NCI-H748 treated with DMSO at 0.1 percent for 48 hours (cell line): ENCODE measurements at regions not wholly inside any gene's neighbourhood (a gene's known extent, or its start where the extent isn't known, plus 50 kb on each side); places are given as distances from the start of the nearest gene placed in this dataset.
"Not testable (repeated sequence)": the region's sequence is repeated elsewhere in the genome, so short reads cannot be mapped to it uniquely, and the experiment has no call there.

Source experiments
- DNase-seq: peaks from one replicate; lab custom pipeline; 2025; lab: John Stamatoyannopoulos, UW

- DNase-seq = no peak
These were observed 1634.9 kb upstream of the NUDT12 start for GRCh38 chr5:105197531-105197930.

DNA sequence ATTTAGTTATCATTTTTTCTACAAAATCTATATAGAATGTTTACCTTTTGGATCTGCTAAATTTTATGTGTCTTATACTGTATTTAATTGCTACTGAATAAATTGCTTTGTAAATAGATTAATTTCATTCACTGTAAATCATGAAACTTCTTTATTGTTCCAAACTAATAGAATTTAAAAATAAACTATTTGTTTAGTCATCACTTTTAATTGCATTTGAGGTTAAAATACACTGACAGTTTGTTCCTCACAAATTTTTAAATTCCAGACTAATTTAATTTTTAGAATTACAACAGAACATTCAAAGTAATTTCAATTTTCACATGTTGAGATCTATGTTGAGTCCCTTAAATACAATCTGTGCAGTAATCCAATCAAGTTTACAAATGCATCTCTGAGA is 1633.2 kb upstream of the NUDT12 start:
- no peak for DNase-seq

DNA sequence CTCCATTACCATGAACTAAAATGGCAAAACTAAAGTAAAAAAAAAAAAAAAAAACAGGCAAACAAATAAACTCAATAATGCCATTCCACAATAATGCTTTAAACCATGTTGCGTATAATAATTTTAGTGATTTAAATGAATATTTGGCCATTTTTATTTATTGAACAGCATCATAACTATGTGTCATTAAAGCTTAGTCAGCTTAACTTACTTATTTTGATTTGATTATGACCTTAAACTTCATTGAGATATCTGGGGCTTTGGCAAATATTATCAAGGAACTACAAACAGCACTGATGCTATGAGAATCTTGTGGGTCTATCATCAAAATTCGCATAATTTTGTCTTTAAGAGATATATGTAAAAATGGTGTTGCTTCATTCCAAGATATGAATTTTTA is 1610.3 kb upstream of the NUDT12 start:
- no peak for DNase-seq

GRCh38 chr5:105168806-105169205 is 1606.2 kb upstream of the NUDT12 start:
- no peak for DNase-seq

- DNase-seq = no peak
These were observed 1604.5 kb upstream of the NUDT12 start for GRCh38 chr5:105167092-105167491.

DNA sequence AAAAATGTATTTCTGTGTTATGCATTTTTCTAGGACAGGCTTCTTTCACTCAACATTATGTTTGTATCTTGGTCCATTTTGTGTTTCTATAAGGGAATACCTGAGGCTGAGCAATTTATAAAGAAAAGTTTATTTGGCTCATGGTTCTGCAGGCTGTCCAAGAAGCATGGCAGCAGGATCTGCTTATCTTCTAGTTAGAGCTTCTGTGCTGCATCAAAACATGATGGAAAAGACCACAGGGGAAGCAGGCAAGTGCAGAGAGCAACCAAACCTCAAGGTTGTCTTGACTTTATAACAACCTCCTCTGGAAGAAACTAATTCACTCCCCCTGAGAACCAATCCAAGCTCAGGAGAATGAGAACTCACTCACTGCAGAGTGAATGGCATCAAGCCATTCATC is 1601.0 kb upstream of the NUDT12 start:
- no peak for DNase-seq

- not testable (repeated sequence) for DNase-seq
These were observed 1600.0 kb upstream of the NUDT12 start for GRCh38 chr5:105162557-105162956.

GRCh38 chr5:105158526-105158925 is 1595.9 kb upstream of the NUDT12 start:
- no peak for DNase-seq

GRCh38 chr5:105150323-105150722 is 1587.7 kb upstream of the NUDT12 start:
- no peak for DNase-seq

DNA sequence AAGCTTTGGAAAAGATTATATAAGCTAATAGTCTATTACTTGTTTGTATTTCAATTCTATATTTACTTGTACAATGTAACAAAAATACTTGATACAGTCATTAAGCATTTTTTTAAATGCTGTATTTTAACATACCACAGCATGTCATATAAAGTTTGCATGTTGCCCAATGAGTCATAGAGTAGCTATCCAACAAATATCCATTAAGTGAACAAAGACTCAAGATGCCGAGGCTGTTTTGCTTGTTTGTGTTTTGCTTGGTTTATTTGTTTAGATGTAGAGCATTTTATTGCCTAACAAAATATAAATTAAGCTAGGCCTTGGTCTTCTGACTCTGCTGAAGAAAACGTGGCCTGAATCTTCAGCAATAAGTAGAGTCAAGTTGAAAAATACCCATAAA is 1584.3 kb upstream of the NUDT12 start:
- no peak for DNase-seq

- DNase-seq = no peak
These were observed 1582.6 kb upstream of the NUDT12 start for GRCh38 chr5:105145152-105145551.

GRCh38 chr5:105134328-105134727 is 1571.7 kb upstream of the NUDT12 start:
- no peak for DNase-seq

DNA sequence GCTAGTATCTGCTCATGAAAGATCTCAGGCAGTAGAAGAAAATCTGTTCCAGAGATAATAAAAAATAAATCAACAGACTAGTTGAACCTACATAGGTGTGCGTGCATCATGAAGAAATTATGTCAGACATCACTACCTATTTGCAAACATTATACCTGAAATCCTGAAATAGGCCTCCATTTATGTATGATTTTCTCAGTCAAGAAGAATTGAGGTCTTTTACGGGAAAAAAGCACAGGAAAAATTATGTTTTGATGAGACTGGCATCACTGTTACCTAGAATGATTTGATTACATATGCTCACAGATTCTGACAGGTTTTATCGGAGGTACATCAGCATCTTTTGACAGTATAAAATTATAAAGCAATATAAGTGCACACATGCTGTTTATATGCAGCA is 1570.5 kb upstream of the NUDT12 start:
- DNase-seq = no peak

- no peak for DNase-seq
These were observed 1570.0 kb upstream of the NUDT12 start for GRCh38 chr5:105132581-105132980.

- no peak for DNase-seq
These were observed 1568.5 kb upstream of the NUDT12 start for GRCh38 chr5:105131045-105131444.

DNA sequence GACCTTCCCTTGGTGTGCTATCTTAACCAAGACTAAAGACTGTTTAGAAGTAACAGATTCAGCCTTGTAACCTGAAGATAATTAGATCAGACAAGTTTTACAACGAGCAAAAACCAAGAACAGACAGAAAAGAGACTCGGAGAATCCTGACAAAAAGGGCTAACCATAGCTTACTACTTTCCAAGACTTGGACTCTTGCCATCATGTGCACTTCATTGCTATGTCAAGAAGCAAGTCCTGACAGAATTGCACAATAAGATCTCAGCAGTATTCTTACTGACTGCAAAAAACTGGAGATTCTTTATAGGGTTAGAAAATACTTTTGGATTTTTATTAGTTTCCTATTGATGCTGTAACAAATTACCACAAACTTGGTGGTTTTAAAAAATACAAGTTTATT is 1539.0 kb upstream of the NUDT12 start:
- DNase-seq = no peak

GRCh38 chr5:105088961-105089360 is 1526.4 kb upstream of the NUDT12 start:
- DNase-seq = no peak

DNA sequence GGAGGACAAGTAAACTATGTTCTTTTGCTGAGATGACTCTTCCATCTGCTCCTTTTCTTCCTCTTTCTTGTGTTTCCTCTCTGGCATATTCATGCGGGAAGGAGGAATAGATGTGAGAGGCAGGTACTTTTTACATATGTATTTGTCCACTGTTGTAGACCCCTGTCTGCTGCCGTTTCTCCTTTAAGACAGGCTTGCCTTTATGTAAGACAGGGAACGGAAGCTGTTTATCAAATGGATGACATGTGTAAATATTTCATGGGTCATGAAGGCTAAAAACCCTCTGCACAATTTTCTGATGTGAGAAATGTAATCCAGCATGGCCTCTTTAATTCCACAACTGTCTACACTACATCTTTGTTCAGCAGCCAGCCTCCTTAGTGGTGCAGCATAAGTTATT is 1525.5 kb upstream of the NUDT12 start:
- no peak for DNase-seq

GRCh38 chr5:105057893-105058292 is 1495.3 kb upstream of the NUDT12 start:
- no peak for DNase-seq

DNA sequence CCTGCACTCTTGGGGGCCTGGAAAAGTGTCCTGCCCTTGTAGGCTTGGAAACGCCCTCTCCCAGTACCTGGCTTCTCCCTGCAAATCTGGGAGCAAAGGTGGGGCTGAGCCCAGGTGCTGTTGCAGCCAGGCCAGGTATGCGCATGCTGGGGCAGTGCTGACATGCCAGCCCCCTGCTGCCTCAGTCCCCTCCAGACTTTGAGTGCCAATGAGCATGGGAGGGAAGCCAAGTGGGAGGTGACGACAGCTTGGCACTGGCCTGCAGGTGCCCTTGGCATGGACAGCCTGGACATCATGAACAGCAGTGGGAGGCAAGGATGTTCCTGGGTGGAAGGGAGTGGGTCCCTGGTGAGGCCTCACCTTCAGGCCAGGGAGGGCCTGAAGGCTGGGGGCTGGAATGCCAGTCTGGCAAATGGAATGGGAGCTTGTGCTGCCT is 1494.4 kb upstream of the NUDT12 start:
- no peak for DNase-seq

DNA sequence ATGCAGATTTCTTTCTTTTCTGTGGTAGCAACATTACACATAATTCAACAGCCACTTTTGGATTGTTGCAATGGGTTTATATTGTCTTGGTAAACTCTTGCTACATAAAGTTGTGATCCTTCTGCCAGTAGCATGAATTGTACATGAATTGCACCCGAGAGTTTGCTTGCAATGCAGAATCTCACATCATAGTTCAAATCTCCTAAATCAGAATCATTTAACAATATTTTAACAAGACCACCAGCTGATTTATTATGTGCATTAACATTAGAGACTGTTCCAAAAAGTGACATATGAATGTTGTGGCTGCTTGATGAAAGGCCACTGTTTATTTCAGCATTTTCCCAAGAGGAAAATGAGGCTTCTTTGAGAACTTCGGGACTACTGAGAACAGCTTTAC is 1491.8 kb upstream of the NUDT12 start:
- DNase-seq = no peak

- DNase-seq = no peak
These were observed 1480.0 kb upstream of the NUDT12 start for GRCh38 chr5:105042623-105043022.

DNA sequence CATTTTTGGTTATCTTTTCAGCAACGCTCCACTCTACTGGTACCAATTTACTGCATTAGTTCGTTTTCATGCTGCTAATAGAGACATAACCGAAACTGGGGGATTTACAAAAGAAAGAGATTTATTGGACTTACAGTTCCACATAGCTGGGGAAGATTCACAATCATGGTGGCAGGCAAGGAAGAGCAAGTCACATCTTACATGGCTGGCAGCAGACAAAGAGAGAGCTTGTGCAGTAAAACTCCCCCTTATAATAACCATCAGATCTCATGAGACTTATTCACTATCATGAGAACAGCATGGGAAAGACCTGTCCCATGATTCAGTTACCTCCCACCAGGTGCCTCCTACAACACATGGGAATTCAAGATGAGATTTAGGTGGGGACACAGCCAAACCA is 1474.2 kb upstream of the NUDT12 start:
- not testable (repeated sequence) for DNase-seq

DNA sequence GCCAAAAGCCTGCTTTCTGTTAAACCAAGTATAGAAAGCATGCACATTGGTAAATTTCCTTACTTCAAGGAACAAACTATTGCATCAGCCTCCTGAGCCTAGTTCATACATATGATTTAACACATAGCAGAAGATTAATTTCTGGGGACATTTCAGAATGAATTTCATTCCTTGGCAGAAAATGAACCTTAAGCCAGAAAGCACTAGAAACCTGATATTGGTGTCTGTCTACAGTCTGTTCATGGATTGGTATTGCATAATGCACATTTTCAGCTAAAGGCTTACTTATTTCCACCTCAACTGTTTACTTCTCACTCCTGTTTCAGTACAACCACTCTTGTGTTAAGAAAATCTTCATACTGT is 1471.8 kb upstream of the NUDT12 start:
- DNase-seq = no peak
